NT2/D1 (cell line): ENCODE measurements at regions not wholly inside any gene's neighbourhood (a gene's known extent, or its start where the extent isn't known, plus 50 kb on each side); places are given as distances from the start of the nearest gene placed in this dataset.

Source experiments
- SUZ12 ChIP-seq: IDR thresholded peaks from 2 replicates; pipeline ENCODE4 v1.6.1; 2011; ENCODE audit not compliant: insufficient read length, insufficient read depth; ENCODE audit errors: extremely low read depth
- YY1 ChIP-seq: IDR thresholded peaks from 2 replicates; pipeline ENCODE4 v1.6.1; 2011; ENCODE audit not compliant: insufficient read length, insufficient read depth
- ZNF274 ChIP-seq: IDR thresholded peaks from 2 replicates; pipeline ENCODE4 v1.6.1; 2011; ENCODE audit warnings: mild to moderate bottlenecking, low read depth, low read length

DNA sequence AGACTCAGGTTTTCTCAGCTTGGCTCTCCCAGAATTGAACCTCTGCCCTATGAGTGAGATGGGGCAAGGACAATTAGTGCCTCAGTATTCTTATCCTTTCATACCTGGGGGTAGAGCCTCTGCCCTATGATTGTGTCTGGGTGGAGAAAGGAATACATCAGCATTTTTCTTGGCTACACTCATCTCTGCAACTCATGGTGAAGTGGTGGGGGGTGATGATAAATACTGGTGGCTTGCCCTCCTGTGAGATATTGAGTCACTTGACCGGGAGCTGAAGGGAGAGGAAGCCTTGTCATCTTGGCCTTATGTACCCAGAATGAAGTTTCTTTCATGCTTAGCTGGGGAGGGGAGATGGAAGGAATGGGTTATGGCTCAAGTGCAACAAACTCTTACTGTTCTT, 71.3 kb upstream of the ENOX2 start:
- TF ChIP-seq YY1 (no peak), SUZ12 (no peak), ZNF274 (no peak)
